ENCODE measurements at regions not wholly inside any gene's neighbourhood (a gene's known extent, or its start where the extent isn't known, plus 50 kb on each side); places are given as distances from the start of the nearest gene placed in this dataset.

DNA sequence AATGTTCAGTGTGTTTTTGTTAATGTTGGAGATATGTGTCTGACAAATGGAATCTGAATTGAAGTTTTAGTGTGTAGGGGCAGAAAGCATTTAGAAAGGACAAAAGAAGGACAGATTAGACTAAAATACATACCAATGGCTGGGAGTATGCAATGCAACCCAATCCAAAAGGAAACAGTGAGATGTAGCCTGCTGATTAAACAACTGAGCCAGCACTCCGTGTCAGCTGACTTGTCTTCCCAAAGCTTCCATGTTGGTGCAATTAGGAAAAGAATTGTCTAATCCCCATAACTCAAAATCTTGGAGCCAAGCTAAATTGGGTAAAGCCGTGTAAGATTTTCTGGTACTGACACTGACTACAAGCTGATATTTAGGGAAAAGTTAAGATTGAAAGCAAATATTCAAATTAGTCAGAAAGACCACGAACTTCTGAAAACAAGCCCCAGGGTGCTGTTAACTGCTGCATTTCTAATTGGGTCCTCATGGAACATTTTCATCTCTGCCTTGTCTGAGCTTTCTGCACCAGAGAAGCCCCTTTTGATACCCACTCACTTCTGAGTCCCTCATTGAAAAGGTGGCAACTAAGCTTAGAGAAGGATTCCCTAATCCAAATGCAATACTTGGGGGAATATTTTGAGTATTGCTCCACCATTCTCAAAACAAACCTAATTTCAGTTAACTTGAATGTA, 109.1 kb downstream of the DAD1 start:
- Mint-ChIP-seq H3K9me3 (ENCODE audit: low read depth) (no peaks in the 10 kb centered on the region), H3K4me1 (ENCODE audit: low read depth) (peaks cover 95% of the 10 kb centered on the region), H3K36me3 (ENCODE audit: low read depth) (no peaks in the 10 kb centered on the region), H3K27ac (ENCODE audit: unreplicated experiment) (peak overlapping the region; percentile 23), H3K27me3 (ENCODE audit: low read depth) (no peaks in the 10 kb centered on the region), H3K4me3 (ENCODE audit: unreplicated experiment) (no peak overlapping the region)
- TF ChIP-seq, protein P1, sequence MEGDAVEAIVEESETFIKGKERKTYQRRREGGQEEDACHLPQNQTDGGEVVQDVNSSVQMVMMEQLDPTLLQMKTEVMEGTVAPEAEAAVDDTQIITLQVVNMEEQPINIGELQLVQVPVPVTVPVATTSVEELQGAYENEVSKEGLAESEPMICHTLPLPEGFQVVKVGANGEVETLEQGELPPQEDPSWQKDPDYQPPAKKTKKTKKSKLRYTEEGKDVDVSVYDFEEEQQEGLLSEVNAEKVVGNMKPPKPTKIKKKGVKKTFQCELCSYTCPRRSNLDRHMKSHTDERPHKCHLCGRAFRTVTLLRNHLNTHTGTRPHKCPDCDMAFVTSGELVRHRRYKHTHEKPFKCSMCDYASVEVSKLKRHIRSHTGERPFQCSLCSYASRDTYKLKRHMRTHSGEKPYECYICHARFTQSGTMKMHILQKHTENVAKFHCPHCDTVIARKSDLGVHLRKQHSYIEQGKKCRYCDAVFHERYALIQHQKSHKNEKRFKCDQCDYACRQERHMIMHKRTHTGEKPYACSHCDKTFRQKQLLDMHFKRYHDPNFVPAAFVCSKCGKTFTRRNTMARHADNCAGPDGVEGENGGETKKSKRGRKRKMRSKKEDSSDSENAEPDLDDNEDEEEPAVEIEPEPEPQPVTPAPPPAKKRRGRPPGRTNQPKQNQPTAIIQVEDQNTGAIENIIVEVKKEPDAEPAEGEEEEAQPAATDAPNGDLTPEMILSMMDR (IDR thresholded peaks at IDR 0.05), result no peak
- no peak for DNase-seq (ENCODE audit: low spot score)

DNA sequence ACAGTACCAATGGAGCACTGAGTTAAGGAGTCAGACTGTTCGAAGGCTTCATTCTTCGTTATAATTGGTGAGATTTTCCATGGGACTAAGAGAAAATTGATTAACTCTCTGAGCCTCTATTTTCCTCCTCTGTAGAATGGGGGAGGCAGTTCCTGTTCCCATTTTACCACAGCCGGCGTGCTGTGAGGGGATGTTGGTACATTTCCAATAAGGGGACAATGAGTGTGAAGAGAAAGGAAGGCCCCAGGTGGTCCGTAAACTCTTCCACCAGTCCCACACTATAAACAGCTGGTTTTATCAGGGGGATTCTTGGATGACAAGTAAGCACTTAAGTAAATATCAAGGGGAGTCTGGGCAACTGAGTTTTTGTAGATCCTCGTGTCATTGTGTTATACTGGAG, 109.9 kb downstream of the DAD1 start:
- peaks cover 93% of the 10 kb centered on the region for H3K4me1 Mint-ChIP-seq (ENCODE audit: low read depth)

DNA sequence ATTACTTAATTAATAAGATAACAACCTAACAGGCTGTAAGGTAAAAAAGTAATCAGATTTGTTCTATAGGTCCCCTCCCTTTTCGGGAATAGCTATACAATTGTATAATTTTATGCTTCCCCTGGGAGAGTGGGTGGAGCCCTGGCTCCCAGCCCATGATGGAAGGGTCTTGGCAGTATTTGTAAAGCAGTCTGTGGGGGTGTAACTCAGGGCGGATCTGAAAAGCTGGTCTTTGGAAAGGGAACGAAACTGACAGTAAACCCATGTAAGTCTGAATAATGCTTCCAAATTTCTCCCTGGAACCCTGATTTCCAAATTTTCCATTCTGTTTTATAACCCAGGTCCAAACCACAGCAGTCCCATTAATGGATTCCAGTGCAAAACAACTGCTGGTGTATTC, 110.4 kb downstream of the DAD1 start:
- peaks cover 89% of the 10 kb centered on the region for H3K4me1 Mint-ChIP-seq (ENCODE audit: low read depth)

More for the DNA sequence above, 109.9 kb downstream of the DAD1 start:
- DNase-seq (ENCODE audit: low spot score), result no peak
- Mint-ChIP-seq H3K9me3 (ENCODE audit: low read depth) (no peaks in the 10 kb centered on the region), H3K4me3 (ENCODE audit: unreplicated experiment) (no peak overlapping the region), H3K27me3 (ENCODE audit: low read depth) (no peaks in the 10 kb centered on the region), H3K36me3 (ENCODE audit: low read depth) (no peaks in the 10 kb centered on the region), H3K27ac (ENCODE audit: unreplicated experiment) (peak overlapping the region; percentile 23)
- TF ChIP-seq, protein P1 (IDR thresholded peaks at IDR 0.05), result no peak

DNA sequence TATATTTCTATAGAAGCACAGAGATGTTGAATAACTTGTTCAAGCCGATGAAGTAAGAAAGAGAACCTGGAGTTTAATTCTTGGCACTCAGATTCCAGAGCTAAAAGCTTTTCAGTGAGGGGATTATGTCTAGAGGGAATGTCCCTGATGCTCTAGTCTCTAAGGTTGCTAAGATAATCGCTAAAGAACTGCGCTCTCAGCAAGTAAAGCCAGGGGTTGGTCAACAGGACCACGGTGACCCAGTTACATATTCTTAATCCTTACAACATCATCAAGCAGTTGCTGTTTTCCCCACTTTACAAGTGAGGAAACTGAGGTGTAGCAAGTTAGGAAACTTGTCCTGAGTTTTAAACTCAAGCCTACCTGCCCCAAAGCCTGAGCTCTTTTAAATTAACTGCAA, 110.8 kb downstream of the DAD1 start:
- Mint-ChIP-seq H3K4me3 (ENCODE audit: unreplicated experiment) (no peak overlapping the region), H3K36me3 (ENCODE audit: low read depth) (no peaks in the 10 kb centered on the region), H3K9me3 (ENCODE audit: low read depth) (no peaks in the 10 kb centered on the region), H3K27ac (ENCODE audit: unreplicated experiment) (no peak overlapping the region), H3K4me1 (ENCODE audit: low read depth) (peaks cover 87% of the 10 kb centered on the region), H3K27me3 (ENCODE audit: low read depth) (no peaks in the 10 kb centered on the region)
- DNase-seq (ENCODE audit: low spot score), result no peak
- TF ChIP-seq, protein P1 (IDR thresholded peaks at IDR 0.05), result no peak

More for the DNA sequence above, 110.4 kb downstream of the DAD1 start:
- no peaks in the 10 kb centered on the region for H3K27me3 Mint-ChIP-seq (ENCODE audit: low read depth)
- no peak overlapping the region for H3K4me3 Mint-ChIP-seq (ENCODE audit: unreplicated experiment)
- H3K9me3 Mint-ChIP-seq (ENCODE audit: low read depth), result no peaks in the 10 kb centered on the region
- no peak for DNase-seq (ENCODE audit: low spot score)
- TF ChIP-seq, protein P1 (IDR thresholded peaks at IDR 0.05), result no peak
- H3K36me3 Mint-ChIP-seq (ENCODE audit: low read depth), result no peaks in the 10 kb centered on the region
- no peak overlapping the region for H3K27ac Mint-ChIP-seq (ENCODE audit: unreplicated experiment)

DNA sequence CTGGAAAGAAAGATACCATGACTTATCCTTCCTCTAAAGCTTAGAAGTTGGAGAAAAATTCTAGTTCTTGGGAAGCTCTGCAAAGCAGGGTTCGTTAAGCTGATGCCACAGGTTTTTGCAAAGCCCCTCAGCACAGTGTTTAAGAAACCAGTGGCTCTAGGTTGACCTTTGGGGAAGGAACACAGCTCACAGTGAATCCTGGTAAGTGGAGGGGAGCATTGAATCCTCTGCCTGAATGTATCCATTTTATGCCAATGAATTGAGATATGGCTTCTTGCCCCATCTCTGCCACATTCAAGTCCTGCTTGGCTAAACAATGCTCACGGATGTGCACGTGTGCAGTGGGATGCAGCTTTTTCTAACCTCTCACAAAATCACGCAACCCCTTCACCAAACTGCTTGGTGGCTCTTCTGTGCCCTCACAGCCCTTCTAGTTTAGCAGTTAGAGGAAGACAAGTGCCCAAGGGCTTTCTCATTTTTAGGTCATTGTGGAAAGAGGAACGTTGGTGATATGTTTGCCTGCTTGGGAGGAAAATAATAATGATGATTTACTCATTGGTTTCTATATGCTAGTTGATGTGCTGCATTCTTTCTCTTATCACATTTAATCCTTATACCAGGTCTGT, 111.3 kb downstream of the DAD1 start:
- Mint-ChIP-seq H3K4me1 (ENCODE audit: low read depth) (peaks cover 87% of the 10 kb centered on the region), H3K27ac (ENCODE audit: unreplicated experiment) (no peak overlapping the region), H3K36me3 (ENCODE audit: low read depth) (no peaks in the 10 kb centered on the region), H3K4me3 (ENCODE audit: unreplicated experiment) (no peak overlapping the region), H3K9me3 (ENCODE audit: low read depth) (no peaks in the 10 kb centered on the region), H3K27me3 (ENCODE audit: low read depth) (no peaks in the 10 kb centered on the region)
- no peak for DNase-seq (ENCODE audit: low spot score)
- TF ChIP-seq, protein P1 (IDR thresholded peaks at IDR 0.05), result no peak
